H1 (cell line): ENCODE measurements at regions not wholly inside any gene's neighbourhood (a gene's known extent, or its start where the extent isn't known, plus 50 kb on each side); places are given as distances from the start of the nearest gene placed in this dataset.

Experiments used
- CTCF ChIA-PET: fragments of 300-600 bp; sonication (Branson Sonifier 250); formaldehyde crosslinking; loops from one replicate; lab custom pipeline; 2021; ENCODE audit not compliant: partially characterized antibody; lab: Charles Lee
- POLR2A ChIA-PET: fragments of 300-600 bp; sonication (Branson Sonifier 250); formaldehyde crosslinking; loops from one replicate; lab custom pipeline; 2021; ENCODE audit warnings: inconsistent platforms; ENCODE audit not compliant: partially characterized antibody; lab: Charles Lee
- DNase-seq, 2 experiments: peaks; one replicate each; pipeline versions ENCODE4 v3.0.0 to v3.0.0-alpha.2; 2010 to 2022; ENCODE audit warnings: low spot score in 2 of 2, low read depth in 1 of 2, mixed read lengths in 1 of 2
- FAIRE-seq: peaks from 2 replicates; lab custom pipeline; 2011; peaks lifted over from hg19 to GRCh38; lab: Jason Lieb, UNC
- H2AFZ ChIP-seq: 2 replicates; pipeline ENCODE4 v1.8.1; 2012; ENCODE audit warnings: low read length, inconsistent platforms
- H2AK5ac ChIP-seq: 2 replicates; pipeline ENCODE4 v1.6.1; 2013; ENCODE audit warnings: low read depth, low read length
- H2BK120ac ChIP-seq: replicated peaks from 2 replicates; pipeline ENCODE3; 2013; ENCODE audit warnings: low read depth, low read length, inconsistent platforms
- H2BK12ac ChIP-seq: 2 replicates; pipeline ENCODE4 v1.6.1; 2013; ENCODE audit warnings: low read depth, low read length
- H2BK15ac ChIP-seq: 2 replicates; pipeline ENCODE4 v1.6.1; 2013; ENCODE audit warnings: low read length
- H2BK20ac ChIP-seq: 2 replicates; pipeline ENCODE4 v1.6.1; 2013; ENCODE audit warnings: low read length
- H2BK5ac ChIP-seq: 2 replicates; pipeline ENCODE4 v1.6.1; 2013; ENCODE audit warnings: low read depth, low read length
- H3K14ac ChIP-seq: 2 replicates; pipeline ENCODE4 v1.6.1; 2013; ENCODE audit warnings: inconsistent platforms; ENCODE audit not compliant: insufficient read length
- H3K18ac ChIP-seq: 2 replicates; pipeline ENCODE4 v1.6.1; 2013; ENCODE audit warnings: low read length; ENCODE audit errors: extremely low read depth
- H3K23ac ChIP-seq: 2 replicates; pipeline ENCODE4 v1.6.1; 2013; ENCODE audit warnings: inconsistent platforms; ENCODE audit not compliant: insufficient read length
- H3K23me2 ChIP-seq: 2 replicates; pipeline ENCODE4 v1.6.1; 2013; ENCODE audit warnings: low read depth, low read length
- H3K27ac ChIP-seq: 2 replicates; pipeline ENCODE4 v1.6.1; 2011; ENCODE audit warnings: low read depth, low read length, inconsistent platforms
- H3K27me3 ChIP-seq, 4 experiments: replicated peaks in 1 of 4; 1 replicate in 1 of 4; 2 replicates in 3 of 4; pipeline versions ENCODE4 v1.6.1 to v1.8.1; 2011 to 2013; ENCODE audit warnings: low read length in 3 of 4, mild to moderate bottlenecking in 3 of 4, inconsistent platforms in 2 of 4, mixed read lengths in 2 of 4, moderate library complexity in 1 of 4; ENCODE audit not compliant: control insufficient read depth in 3 of 4, insufficient read depth in 3 of 4; ENCODE audit errors: extremely low read depth in 1 of 4
- H3K36me3 ChIP-seq, 4 experiments: 2 replicates each; pipeline versions ENCODE4 v1.6.1 to v1.8.1; 2011 to 2013; ENCODE audit warnings: mild to moderate bottlenecking in 4 of 4, low read length in 3 of 4, moderate library complexity in 2 of 4, control low read depth in 1 of 4, inconsistent platforms in 1 of 4; ENCODE audit not compliant: insufficient read depth in 4 of 4, control insufficient read depth in 2 of 4
- H3K4ac ChIP-seq: replicated peaks from 2 replicates; pipeline ENCODE3; 2013; ENCODE audit warnings: low read length, low read depth, mixed read lengths, inconsistent platforms; ENCODE audit not compliant: insufficient read length
- H3K4me1 ChIP-seq, 4 experiments: replicated peaks in 1 of 4; 1 replicate in 1 of 4; 2 replicates in 3 of 4; pipeline versions ENCODE4 v1.6.1 to v1.8.1; 2011 to 2013; ENCODE audit warnings: low read length in 3 of 4, inconsistent platforms in 2 of 4, mixed read lengths in 1 of 4; ENCODE audit not compliant: insufficient read depth in 4 of 4, control insufficient read depth in 3 of 4
- H3K4me2 ChIP-seq, 2 experiments: 2 replicates each; pipeline versions ENCODE4 v1.6.1 to v1.8.1; 2011 to 2013; ENCODE audit warnings: low read depth in 2 of 2, low read length in 2 of 2, control low read depth in 1 of 2, inconsistent platforms in 1 of 2, mild to moderate bottlenecking in 1 of 2; ENCODE audit not compliant: insufficient read depth in 1 of 2
- H3K4me3 ChIP-seq, 4 experiments: fragments of 200-600, 300-600 bp in 1 of 4; sonication (generic), shearing (Covaris generic), sonication (Bioruptor Twin) in 1 of 4; 2 replicates each; pipeline versions ENCODE4 v1.5.1 to v1.8.1; 2011 to 2016; ENCODE audit warnings: low read length in 4 of 4, low read depth in 3 of 4, control low read depth in 2 of 4, inconsistent platforms in 2 of 4, mild to moderate bottlenecking in 2 of 4, mixed read lengths in 1 of 4, moderate library complexity in 1 of 4; ENCODE audit not compliant: insufficient read depth in 2 of 4; ENCODE audit errors: extremely low read depth in 1 of 4
- H3K56ac ChIP-seq: replicated peaks from 2 replicates; pipeline ENCODE3; 2013; ENCODE audit warnings: low read depth, mild to moderate bottlenecking, mixed read lengths, low read length, inconsistent platforms; ENCODE audit not compliant: insufficient read length
- H3K79me1 ChIP-seq: 2 replicates; pipeline ENCODE4 v1.6.1; 2013; ENCODE audit warnings: low read depth, low read length, control low read depth
- H3K79me2 ChIP-seq, 2 experiments: 2 replicates each; pipeline versions ENCODE4 v1.6.1 to v1.8.1; 2012 to 2013; ENCODE audit warnings: low read length in 2 of 2, mild to moderate bottlenecking in 2 of 2, inconsistent platforms in 1 of 2; ENCODE audit not compliant: insufficient read depth in 2 of 2, control insufficient read depth in 1 of 2
- H3K9ac ChIP-seq, 4 experiments: replicated peaks in 1 of 4; 1 replicate in 1 of 4; 2 replicates in 3 of 4; pipeline versions ENCODE4 v1.6.1 to v1.8.1; 2011 to 2013; ENCODE audit warnings: low read depth in 3 of 4, low read length in 3 of 4, control low read depth in 2 of 4, mild to moderate bottlenecking in 2 of 4, moderate library complexity in 2 of 4, inconsistent platforms in 1 of 4; ENCODE audit errors: extremely low read depth in 1 of 4
- H3K9me3 ChIP-seq, 2 experiments: 2 replicates each; pipeline versions ENCODE4 v1.6.1 to v1.8.1; 2012 to 2013; ENCODE audit warnings: mild to moderate bottlenecking in 2 of 2, moderate library complexity in 2 of 2, control low read depth in 1 of 2, inconsistent platforms in 1 of 2, low read depth in 1 of 2, low read length in 1 of 2, mixed read lengths in 1 of 2; ENCODE audit not compliant: insufficient read depth in 2 of 2
- H4K20me1 ChIP-seq, 2 experiments: replicated peaks in 1 of 2; 2 replicates each; pipeline versions ENCODE3 to v1.8.1; 2011 to 2013; ENCODE audit warnings: inconsistent platforms in 2 of 2, low read length in 2 of 2, mild to moderate bottlenecking in 1 of 2; ENCODE audit not compliant: insufficient read depth in 2 of 2, control insufficient read depth in 1 of 2
- H4K5ac ChIP-seq: 2 replicates; pipeline ENCODE4 v1.6.1; 2013; ENCODE audit warnings: low read length, low read depth, mixed read lengths, inconsistent platforms; ENCODE audit not compliant: insufficient read length
- H4K8ac ChIP-seq: 2 replicates; pipeline ENCODE4 v1.8.0; 2013; ENCODE audit warnings: mild to moderate bottlenecking, moderate library complexity, low read length, inconsistent platforms; ENCODE audit not compliant: insufficient read depth; ENCODE audit errors: extremely low read depth
- H4K91ac ChIP-seq: replicated peaks from 2 replicates; pipeline ENCODE3; 2013; ENCODE audit warnings: low read length, mixed read lengths, inconsistent platforms; ENCODE audit not compliant: insufficient read length
- BCL11A ChIP-seq, 2 experiments: IDR thresholded peaks; one replicate each; pipeline ENCODE4 v1.6.1; 2011; ENCODE audit warnings: low read depth in 2 of 2, low read length in 2 of 2, mild to moderate bottlenecking in 2 of 2
- CBX5 ChIP-seq: fragments of 300-800, 300-1000 bp; sonication (generic); IDR thresholded peaks from 2 replicates; pipeline ENCODE4 v1.7.1; 2016; ENCODE audit warnings: antibody characterized with exemption, low read length, low read depth
- CHD2 ChIP-seq: IDR thresholded peaks from 2 replicates; pipeline ENCODE4 v1.6.1; 2012; ENCODE audit warnings: low read length, improper control_type of control experiment
- CTCF ChIP-seq, 3 experiments: IDR thresholded peaks; 1 replicate in 2 of 3; 2 replicates in 1 of 3; pipeline versions ENCODE4 v1.5.1 to v1.6.1; 2011; ENCODE audit warnings: low read length in 3 of 3, mild to moderate bottlenecking in 3 of 3, inconsistent platforms in 2 of 3, low read depth in 1 of 3, moderate library complexity in 1 of 3; ENCODE audit not compliant: insufficient read depth in 1 of 3; ENCODE audit errors: control extremely low read depth in 1 of 3
- E2F6 ChIP-seq: IDR thresholded peaks from 2 replicates; pipeline ENCODE4 v1.6.1; 2012; ENCODE audit warnings: inconsistent platforms
- NANOG ChIP-seq: IDR thresholded peaks from 2 replicates; pipeline ENCODE4 v1.6.1; 2011; ENCODE audit warnings: low read length, low read depth, mild to moderate bottlenecking, inconsistent platforms; ENCODE audit not compliant: insufficient read depth, poor library complexity, severe bottlenecking
- NRF1 ChIP-seq: IDR thresholded peaks from 2 replicates; pipeline ENCODE4 v1.6.1; 2011; ENCODE audit warnings: mild to moderate bottlenecking, low read depth, low read length, improper control_type of control experiment
- POLR2A ChIP-seq, 2 experiments: IDR thresholded peaks; 1 replicate in 1 of 2; 2 replicates in 1 of 2; pipeline ENCODE4 v1.6.1; 2011; ENCODE audit warnings: low read depth in 2 of 2, low read length in 2 of 2, mild to moderate bottlenecking in 2 of 2; ENCODE audit errors: control extremely low read depth in 1 of 2
- POLR2AphosphoS5 ChIP-seq: IDR thresholded peaks from 2 replicates; pipeline ENCODE4 v1.6.1; 2011; ENCODE audit warnings: low read depth, low read length
- POU5F1 ChIP-seq: IDR thresholded peaks from 2 replicates; pipeline ENCODE4 v1.6.1; 2011; ENCODE audit warnings: low read depth, mild to moderate bottlenecking, low read length, moderate library complexity
- TEAD4 ChIP-seq: IDR thresholded peaks from 2 replicates; pipeline ENCODE4 v1.6.1; 2012; ENCODE audit warnings: low read depth, low read length, inconsistent platforms, mixed read lengths
- WGBS, 2 experiments: shearing (Covaris generic) in 1 of 2; methylation state at CpG; one replicate each; pipeline versions ENCODE4 v1.1.6 to v1.1.7; 2013 to 2015; ENCODE audit warnings: low lambda C conversion rate in 2 of 2, mixed read lengths in 2 of 2, inconsistent platforms in 1 of 2, low coverage in 1 of 2, missing lambda C conversion rate in 1 of 2; ENCODE audit not compliant: insufficient replicate concordance in 2 of 2, insufficient coverage in 1 of 2, insufficient read length in 1 of 2; ENCODE audit errors: extremely low coverage in 1 of 2, missing lambda C conversion rate in 1 of 2; 5-methylcytosine and 5-hydroxymethylcytosine counted together
- TF ChIP-seq, protein P1 (sequence below): IDR thresholded peaks from 2 replicates; pipeline ENCODE4 v1.6.1; 2011; ENCODE audit warnings: low read depth, mild to moderate bottlenecking, low read length; ENCODE audit not compliant: insufficient read depth

GRCh38 chr5:92267830-92268229, 884.7 kb upstream of the ARRDC3 start:
- no peak overlapping the region for H2AFZ ChIP-seq
- H2BK15ac ChIP-seq, result no peak overlapping the region
- no peak overlapping the region for H3K4ac ChIP-seq
- no peak overlapping the region for H3K4me3 ChIP-seq
- H4K5ac ChIP-seq, result no peak overlapping the region
- no peaks in the 10 kb centered on the region; a peak in 2 of 7 replicates for H3K4me1 ChIP-seq
- DNase-seq, result no peak
- H2AK5ac ChIP-seq, result no peak overlapping the region
- H2BK120ac ChIP-seq, result no peak overlapping the region
- no peak overlapping the region for H4K91ac ChIP-seq
- H4K20me1 ChIP-seq, result no peaks in the 10 kb centered on the region
- H2BK20ac ChIP-seq, result no peak overlapping the region
- ChIA-PET POLR2A (no interaction called here), CTCF (interaction anchor here (0.6 to 0.7 kb wide), 2 partner anchors 277 to 626 kb away, joined by 3 read pairs; no protein-coding TSS in a partner anchor)
- H2BK5ac ChIP-seq, result no peak overlapping the region; the same call in 1 of the 2 replicates
- no peak overlapping the region for H3K23ac ChIP-seq
- FAIRE-seq, result no peak
- H3K27me3 ChIP-seq, result no peaks in the 10 kb centered on the region
- WGBS, 2 experiments, result 86% methylated on average over 4 of the region's 4 CpGs; no CpG with 5 or more reads in 1 of the 2 experiments
- no peaks in the 10 kb centered on the region; the same call in 1 of the 2 replicates for H3K23me2 ChIP-seq
- no peak overlapping the region for H3K56ac ChIP-seq
- no peak overlapping the region for H3K27ac ChIP-seq
- H3K36me3 ChIP-seq, result no peaks in the 10 kb centered on the region
- no peak overlapping the region for H3K9ac ChIP-seq
- H3K79me1 ChIP-seq, result no peaks in the 10 kb centered on the region
- no peaks in the 10 kb centered on the region for H3K9me3 ChIP-seq
- no peak overlapping the region for H3K14ac ChIP-seq
- no peaks in the 10 kb centered on the region for H3K79me2 ChIP-seq
- no peak overlapping the region for H3K4me2 ChIP-seq
- H2BK12ac ChIP-seq, result no peak overlapping the region
- no peak overlapping the region for H4K8ac ChIP-seq
- H3K18ac ChIP-seq, result no peak overlapping the region
- no peak for TF ChIP-seq POLR2A (IDR thresholded peaks at IDR 0.05; ENCODE audit: control extremely low read depth in 1 of 2, low read depth in 2 of 2, low read length in 2 of 2)
- no peak for TF ChIP-seq E2F6
- TF ChIP-seq NANOG, result no peak
- no peak for TF ChIP-seq NRF1
- no peak for TF ChIP-seq POLR2AphosphoS5
- no peak for TF ChIP-seq TEAD4
- no peak for TF ChIP-seq CTCF (IDR thresholded peaks at IDR 0.05; ENCODE audit: control extremely low read depth in 1 of 3, insufficient read depth in 1 of 3, low read depth in 1 of 3, low read length in 3 of 3)
- no peak for TF ChIP-seq POU5F1
- TF ChIP-seq CHD2, result no peak
- no peak for TF ChIP-seq CBX5
- TF ChIP-seq BCL11A (IDR thresholded peaks at IDR 0.05; ENCODE audit: low read depth in 2 of 2, low read length in 2 of 2), result no peak
- TF ChIP-seq, protein P1, sequence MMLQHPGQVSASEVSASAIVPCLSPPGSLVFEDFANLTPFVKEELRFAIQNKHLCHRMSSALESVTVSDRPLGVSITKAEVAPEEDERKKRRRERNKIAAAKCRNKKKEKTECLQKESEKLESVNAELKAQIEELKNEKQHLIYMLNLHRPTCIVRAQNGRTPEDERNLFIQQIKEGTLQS, result no peak
